WTC11 (cell line): ENCODE measurements at regions not wholly inside any gene's neighbourhood (a gene's known extent, or its start where the extent isn't known, plus 50 kb on each side); places are given as distances from the start of the nearest gene placed in this dataset.

Experiments
- ATAC-seq: fragments of 200-7000 bp; cut with Tn5 transposase; 2 replicates; pipeline ENCODE4 v1.10.0; 2021; ENCODE audit warnings: mild to moderate bottlenecking, moderate library complexity
- CTCF ChIA-PET: fragments of 300-600 bp; sonication (Branson Sonifier 250); formaldehyde crosslinking; loops from one replicate; lab custom pipeline; 2021; ENCODE audit warnings: antibody characterized with exemption; lab: Charles Lee
- POLR2A ChIA-PET: fragments of 350-600 bp; sonication (Branson Sonifier 250); formaldehyde crosslinking; loops from one replicate; lab custom pipeline; 2021; ENCODE audit warnings: antibody characterized with exemption; lab: Charles Lee
- DNase-seq: peaks from one replicate; pipeline ENCODE4 v3.0.0; 2021; ENCODE audit warnings: low spot score
- H3K27ac Mint-ChIP-seq: 2 replicates; pipeline ENCODE4 v1.8.0; 2021; ENCODE audit warnings: mixed read lengths
- H3K27me3 Mint-ChIP-seq: 2 replicates; pipeline ENCODE4 v1.8.0; 2021; ENCODE audit warnings: low read depth, mild to moderate bottlenecking, moderate library complexity, mixed read lengths
- H3K36me3 Mint-ChIP-seq: 2 replicates; pipeline ENCODE4 v1.8.0; 2021; ENCODE audit warnings: mixed read lengths
- H3K4me1 Mint-ChIP-seq: 2 replicates; pipeline ENCODE4 v1.8.0; 2022; ENCODE audit warnings: mixed read lengths
- H3K4me3 Mint-ChIP-seq: 2 replicates; pipeline ENCODE4 v1.8.0; 2021; ENCODE audit warnings: mild to moderate bottlenecking, moderate library complexity, mixed read lengths
- H3K9me3 Mint-ChIP-seq: 2 replicates; pipeline ENCODE4 v1.8.0; 2021; ENCODE audit warnings: mixed read lengths
- ATF1 ChIP-seq: sonication (generic); formaldehyde crosslinking; IDR thresholded peaks from 2 replicates; pipeline ENCODE4 v1.8.1; 2023; ENCODE audit warnings: mild to moderate bottlenecking, moderate library complexity, missing genetic modification reagents
- CREB1 ChIP-seq: sonication (generic); formaldehyde crosslinking; IDR thresholded peaks from 2 replicates; pipeline ENCODE4 v1.8.0; 2023; ENCODE audit warnings: mild to moderate bottlenecking, missing genetic modification reagents
- CREM ChIP-seq: sonication (generic); formaldehyde crosslinking; IDR thresholded peaks from 2 replicates; pipeline ENCODE4 v1.8.1; 2022; ENCODE audit warnings: mild to moderate bottlenecking, missing genetic modification reagents, moderate library complexity
- ETV6 ChIP-seq: sonication (generic); formaldehyde crosslinking; IDR thresholded peaks from 2 replicates; pipeline ENCODE4 v1.8.1; 2022; ENCODE audit warnings: mild to moderate bottlenecking, missing genetic modification reagents
- IRF2 ChIP-seq: sonication (generic); formaldehyde crosslinking; IDR thresholded peaks from 2 replicates; pipeline ENCODE4 v1.8.0; 2022; ENCODE audit warnings: low read depth, missing genetic modification reagents, borderline replicate concordance
- MXD4 ChIP-seq: fragments of 250-450 bp; sonication (Bioruptor Pico); IDR thresholded peaks from 2 replicates; pipeline ENCODE4 v1.8.0; 2021; ENCODE audit warnings: mild to moderate bottlenecking, moderate library complexity, borderline replicate concordance
- NFATC4 ChIP-seq: fragments of 250-450 bp; sonication (Bioruptor Pico); IDR thresholded peaks from 2 replicates; pipeline ENCODE4 v1.9.0; 2021; ENCODE audit warnings: mild to moderate bottlenecking
- NR3C1 ChIP-seq: sonication (generic); formaldehyde crosslinking; conservative IDR thresholded peaks from 2 replicates; pipeline ENCODE4 v1.8.1; 2023; ENCODE audit warnings: low read depth, mild to moderate bottlenecking, missing genetic modification reagents
- ZBTB21 ChIP-seq: sonication (generic); formaldehyde crosslinking; IDR thresholded peaks from 2 replicates; pipeline ENCODE4 v1.8.1; 2023; ENCODE audit warnings: mild to moderate bottlenecking, missing genetic modification reagents, borderline replicate concordance
- ZNF138 ChIP-seq: sonication (generic); formaldehyde crosslinking; conservative IDR thresholded peaks from 2 replicates; pipeline ENCODE4 v1.8.1; 2022; ENCODE audit warnings: mild to moderate bottlenecking, moderate library complexity, missing genetic modification reagents
- ZNF232 ChIP-seq: sonication (generic); formaldehyde crosslinking; IDR thresholded peaks from 2 replicates; pipeline ENCODE4 v1.8.0; 2022; ENCODE audit warnings: mild to moderate bottlenecking, missing genetic modification reagents
- ZNF317 ChIP-seq: sonication (generic); formaldehyde crosslinking; IDR thresholded peaks from 2 replicates; pipeline ENCODE4 v1.8.1; 2023; ENCODE audit warnings: low read depth, mild to moderate bottlenecking, moderate library complexity, missing genetic modification reagents, borderline replicate concordance
- ZNF396 ChIP-seq: fragments of 250-450 bp; sonication (Bioruptor Pico); IDR thresholded peaks from 2 replicates; pipeline ENCODE4 v1.8.0; 2021; ENCODE audit warnings: mild to moderate bottlenecking, moderate library complexity, borderline replicate concordance
- TF ChIP-seq, protein P1 (sequence below): sonication (generic); formaldehyde crosslinking; IDR thresholded peaks from 2 replicates; pipeline ENCODE4 v1.8.1; 2023; ENCODE audit warnings: mild to moderate bottlenecking, missing genetic modification reagents
- TF ChIP-seq, protein P2 (sequence below): sonication (generic); formaldehyde crosslinking; IDR thresholded peaks from 2 replicates; pipeline ENCODE4 v1.8.1; 2022; ENCODE audit warnings: low read depth, mild to moderate bottlenecking, moderate library complexity, missing genetic modification reagents, borderline replicate concordance
- TF ChIP-seq, protein P3 (sequence below): sonication (generic); formaldehyde crosslinking; IDR thresholded peaks from 2 replicates; pipeline ENCODE4 v1.8.0; 2022; ENCODE audit warnings: mild to moderate bottlenecking, missing genetic modification reagents
- TF ChIP-seq, protein P4 (sequence below): fragments of 250-450 bp; sonication (Bioruptor Pico); IDR thresholded peaks from 2 replicates; pipeline ENCODE4 v2.1.2; 2022; ENCODE audit warnings: mild to moderate bottlenecking, moderate library complexity
- TF ChIP-seq, protein P5 (sequence below): sonication (generic); formaldehyde crosslinking; conservative IDR thresholded peaks from 2 replicates; pipeline ENCODE4 v1.8.1; 2023; ENCODE audit warnings: mild to moderate bottlenecking, low read depth, missing genetic modification reagents, moderate library complexity
- TF ChIP-seq, protein P6 (sequence below): sonication (generic); formaldehyde crosslinking; IDR thresholded peaks from 2 replicates; pipeline ENCODE4 v1.8.1; 2023; ENCODE audit warnings: mild to moderate bottlenecking, missing genetic modification reagents, moderate library complexity
- TF ChIP-seq, protein P7 (sequence below): sonication (generic); formaldehyde crosslinking; IDR thresholded peaks from 2 replicates; pipeline ENCODE4 v1.8.1; 2022; ENCODE audit warnings: low read depth, missing genetic modification reagents, borderline replicate concordance

DNA sequence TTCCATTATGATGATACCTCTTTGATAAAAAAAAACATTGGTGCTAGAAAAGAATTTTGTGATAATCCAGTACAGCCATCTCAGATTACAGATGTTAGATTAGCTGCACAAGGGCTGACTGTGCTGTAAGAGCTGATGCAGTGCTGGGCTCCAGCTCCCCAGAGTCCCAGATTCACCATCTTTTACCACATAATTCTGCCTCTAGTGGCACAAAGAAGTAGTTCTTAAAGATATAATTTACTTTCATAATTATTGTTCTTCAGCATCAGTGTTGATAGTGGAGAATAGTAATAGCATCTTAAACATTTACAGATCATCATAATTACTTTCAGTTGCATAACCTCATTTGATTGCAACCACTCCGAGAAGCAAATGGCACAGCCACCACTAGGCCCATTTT lies 262.1 kb downstream of the BRINP2 start (continued):
- TF ChIP-seq, protein P1, sequence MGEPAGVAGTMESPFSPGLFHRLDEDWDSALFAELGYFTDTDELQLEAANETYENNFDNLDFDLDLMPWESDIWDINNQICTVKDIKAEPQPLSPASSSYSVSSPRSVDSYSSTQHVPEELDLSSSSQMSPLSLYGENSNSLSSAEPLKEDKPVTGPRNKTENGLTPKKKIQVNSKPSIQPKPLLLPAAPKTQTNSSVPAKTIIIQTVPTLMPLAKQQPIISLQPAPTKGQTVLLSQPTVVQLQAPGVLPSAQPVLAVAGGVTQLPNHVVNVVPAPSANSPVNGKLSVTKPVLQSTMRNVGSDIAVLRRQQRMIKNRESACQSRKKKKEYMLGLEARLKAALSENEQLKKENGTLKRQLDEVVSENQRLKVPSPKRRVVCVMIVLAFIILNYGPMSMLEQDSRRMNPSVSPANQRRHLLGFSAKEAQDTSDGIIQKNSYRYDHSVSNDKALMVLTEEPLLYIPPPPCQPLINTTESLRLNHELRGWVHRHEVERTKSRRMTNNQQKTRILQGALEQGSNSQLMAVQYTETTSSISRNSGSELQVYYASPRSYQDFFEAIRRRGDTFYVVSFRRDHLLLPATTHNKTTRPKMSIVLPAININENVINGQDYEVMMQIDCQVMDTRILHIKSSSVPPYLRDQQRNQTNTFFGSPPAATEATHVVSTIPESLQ (CRISPR knock-in tag): no peak
- TF ChIP-seq, protein P2, sequence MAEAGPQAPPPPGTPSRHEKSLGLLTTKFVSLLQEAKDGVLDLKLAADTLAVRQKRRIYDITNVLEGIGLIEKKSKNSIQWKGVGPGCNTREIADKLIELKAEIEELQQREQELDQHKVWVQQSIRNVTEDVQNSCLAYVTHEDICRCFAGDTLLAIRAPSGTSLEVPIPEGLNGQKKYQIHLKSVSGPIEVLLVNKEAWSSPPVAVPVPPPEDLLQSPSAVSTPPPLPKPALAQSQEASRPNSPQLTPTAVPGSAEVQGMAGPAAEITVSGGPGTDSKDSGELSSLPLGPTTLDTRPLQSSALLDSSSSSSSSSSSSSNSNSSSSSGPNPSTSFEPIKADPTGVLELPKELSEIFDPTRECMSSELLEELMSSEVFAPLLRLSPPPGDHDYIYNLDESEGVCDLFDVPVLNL (CRISPR knock-in tag): no peak
- TF ChIP-seq CREB1 (CRISPR knock-in tag): no peak
- TF ChIP-seq, protein P3, sequence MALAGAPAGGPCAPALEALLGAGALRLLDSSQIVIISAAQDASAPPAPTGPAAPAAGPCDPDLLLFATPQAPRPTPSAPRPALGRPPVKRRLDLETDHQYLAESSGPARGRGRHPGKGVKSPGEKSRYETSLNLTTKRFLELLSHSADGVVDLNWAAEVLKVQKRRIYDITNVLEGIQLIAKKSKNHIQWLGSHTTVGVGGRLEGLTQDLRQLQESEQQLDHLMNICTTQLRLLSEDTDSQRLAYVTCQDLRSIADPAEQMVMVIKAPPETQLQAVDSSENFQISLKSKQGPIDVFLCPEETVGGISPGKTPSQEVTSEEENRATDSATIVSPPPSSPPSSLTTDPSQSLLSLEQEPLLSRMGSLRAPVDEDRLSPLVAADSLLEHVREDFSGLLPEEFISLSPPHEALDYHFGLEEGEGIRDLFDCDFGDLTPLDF (CRISPR knock-in tag): no peak
- TF ChIP-seq, protein P4, sequence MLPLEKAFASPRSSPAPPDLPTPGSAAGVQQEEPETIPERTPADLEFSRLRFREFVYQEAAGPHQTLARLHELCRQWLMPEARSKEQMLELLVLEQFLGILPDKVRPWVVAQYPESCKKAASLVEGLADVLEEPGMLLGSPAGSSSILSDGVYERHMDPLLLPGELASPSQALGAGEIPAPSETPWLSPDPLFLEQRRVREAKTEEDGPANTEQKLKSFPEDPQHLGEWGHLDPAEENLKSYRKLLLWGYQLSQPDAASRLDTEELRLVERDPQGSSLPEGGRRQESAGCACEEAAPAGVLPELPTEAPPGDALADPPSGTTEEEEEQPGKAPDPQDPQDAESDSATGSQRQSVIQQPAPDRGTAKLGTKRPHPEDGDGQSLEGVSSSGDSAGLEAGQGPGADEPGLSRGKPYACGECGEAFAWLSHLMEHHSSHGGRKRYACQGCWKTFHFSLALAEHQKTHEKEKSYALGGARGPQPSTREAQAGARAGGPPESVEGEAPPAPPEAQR: no peak
- TF ChIP-seq ZNF138 (CRISPR knock-in tag): no peak
- TF ChIP-seq, protein P5, sequence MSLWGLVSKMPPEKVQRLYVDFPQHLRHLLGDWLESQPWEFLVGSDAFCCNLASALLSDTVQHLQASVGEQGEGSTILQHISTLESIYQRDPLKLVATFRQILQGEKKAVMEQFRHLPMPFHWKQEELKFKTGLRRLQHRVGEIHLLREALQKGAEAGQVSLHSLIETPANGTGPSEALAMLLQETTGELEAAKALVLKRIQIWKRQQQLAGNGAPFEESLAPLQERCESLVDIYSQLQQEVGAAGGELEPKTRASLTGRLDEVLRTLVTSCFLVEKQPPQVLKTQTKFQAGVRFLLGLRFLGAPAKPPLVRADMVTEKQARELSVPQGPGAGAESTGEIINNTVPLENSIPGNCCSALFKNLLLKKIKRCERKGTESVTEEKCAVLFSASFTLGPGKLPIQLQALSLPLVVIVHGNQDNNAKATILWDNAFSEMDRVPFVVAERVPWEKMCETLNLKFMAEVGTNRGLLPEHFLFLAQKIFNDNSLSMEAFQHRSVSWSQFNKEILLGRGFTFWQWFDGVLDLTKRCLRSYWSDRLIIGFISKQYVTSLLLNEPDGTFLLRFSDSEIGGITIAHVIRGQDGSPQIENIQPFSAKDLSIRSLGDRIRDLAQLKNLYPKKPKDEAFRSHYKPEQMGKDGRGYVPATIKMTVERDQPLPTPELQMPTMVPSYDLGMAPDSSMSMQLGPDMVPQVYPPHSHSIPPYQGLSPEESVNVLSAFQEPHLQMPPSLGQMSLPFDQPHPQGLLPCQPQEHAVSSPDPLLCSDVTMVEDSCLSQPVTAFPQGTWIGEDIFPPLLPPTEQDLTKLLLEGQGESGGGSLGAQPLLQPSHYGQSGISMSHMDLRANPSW (CRISPR knock-in tag): no peak
- no peak for TF ChIP-seq ETV6 (CRISPR knock-in tag)

DNA sequence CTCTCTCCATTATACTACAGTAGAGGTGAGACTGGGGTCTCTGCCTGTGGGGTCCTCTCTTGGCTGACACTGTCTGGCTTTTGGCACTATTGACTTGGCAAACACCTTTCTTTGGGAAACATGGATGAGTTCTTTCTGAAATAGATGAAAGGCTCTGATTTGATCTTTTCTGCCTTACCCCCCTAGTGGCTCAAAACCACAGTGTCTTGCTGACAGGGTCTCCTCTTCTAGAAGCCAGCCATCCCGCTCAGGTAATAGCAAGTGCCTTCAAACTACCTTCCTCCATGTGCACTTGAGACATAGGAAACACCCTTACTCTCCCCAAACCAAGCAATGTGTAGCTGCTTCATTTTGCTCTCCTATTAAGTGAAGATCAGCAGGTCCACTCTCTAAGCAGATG lies 260.4 kb downstream of the BRINP2 start:
- Mint-ChIP-seq H3K36me3 (no peaks in the 10 kb centered on the region), H3K4me1 (peaks cover 8% of the 10 kb centered on the region), H3K27me3 (no peaks in the 10 kb centered on the region), H3K27ac (no peak overlapping the region), H3K9me3 (no peaks in the 10 kb centered on the region), H3K4me3 (no peak overlapping the region)
- peak; percentile 64 for ATAC-seq
- no peak for DNase-seq
- TF ChIP-seq, protein P6, sequence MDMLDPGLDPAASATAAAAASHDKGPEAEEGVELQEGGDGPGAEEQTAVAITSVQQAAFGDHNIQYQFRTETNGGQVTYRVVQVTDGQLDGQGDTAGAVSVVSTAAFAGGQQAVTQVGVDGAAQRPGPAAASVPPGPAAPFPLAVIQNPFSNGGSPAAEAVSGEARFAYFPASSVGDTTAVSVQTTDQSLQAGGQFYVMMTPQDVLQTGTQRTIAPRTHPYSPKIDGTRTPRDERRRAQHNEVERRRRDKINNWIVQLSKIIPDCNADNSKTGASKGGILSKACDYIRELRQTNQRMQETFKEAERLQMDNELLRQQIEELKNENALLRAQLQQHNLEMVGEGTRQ: no peak
- no peak for TF ChIP-seq IRF2 (CRISPR knock-in tag)
- TF ChIP-seq NFATC4 (CRISPR knock-in tag): no peak
- TF ChIP-seq ZNF317 (CRISPR knock-in tag): no peak
- no peak for TF ChIP-seq ZNF396 (CRISPR knock-in tag)
- no peak for TF ChIP-seq NR3C1 (CRISPR knock-in tag)
- TF ChIP-seq MXD4 (CRISPR knock-in tag): no peak
- TF ChIP-seq, protein P7, sequence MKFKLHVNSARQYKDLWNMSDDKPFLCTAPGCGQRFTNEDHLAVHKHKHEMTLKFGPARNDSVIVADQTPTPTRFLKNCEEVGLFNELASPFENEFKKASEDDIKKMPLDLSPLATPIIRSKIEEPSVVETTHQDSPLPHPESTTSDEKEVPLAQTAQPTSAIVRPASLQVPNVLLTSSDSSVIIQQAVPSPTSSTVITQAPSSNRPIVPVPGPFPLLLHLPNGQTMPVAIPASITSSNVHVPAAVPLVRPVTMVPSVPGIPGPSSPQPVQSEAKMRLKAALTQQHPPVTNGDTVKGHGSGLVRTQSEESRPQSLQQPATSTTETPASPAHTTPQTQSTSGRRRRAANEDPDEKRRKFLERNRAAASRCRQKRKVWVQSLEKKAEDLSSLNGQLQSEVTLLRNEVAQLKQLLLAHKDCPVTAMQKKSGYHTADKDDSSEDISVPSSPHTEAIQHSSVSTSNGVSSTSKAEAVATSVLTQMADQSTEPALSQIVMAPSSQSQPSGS (CRISPR knock-in tag): no peak
- no peak for TF ChIP-seq ATF1 (CRISPR knock-in tag)
- no peak for TF ChIP-seq ZNF232 (CRISPR knock-in tag)
- no peak for TF ChIP-seq ZBTB21
- no peak for TF ChIP-seq CREM (CRISPR knock-in tag)
- POLR2A ChIA-PET: no interaction called here
- CTCF ChIA-PET: no interaction called here
